ENCODE measurements at regions not wholly inside any gene's neighbourhood (a gene's known extent, or its start where the extent isn't known, plus 50 kb on each side); places are given as distances from the start of the nearest gene placed in this dataset.

GRCh38 chr14:76662580-76662979 lies 98.7 kb upstream of the VASH1 start:
- TF ChIP-seq POLR2AphosphoS5 (IDR thresholded peaks at IDR 0.05): no peak
- no peak for TF ChIP-seq CTCF (IDR thresholded peaks at IDR 0.05 in 8 of 11, conservative IDR thresholded peaks at IDR 0.05 in 3 of 11)
- no peak for TF ChIP-seq POLR2A (IDR thresholded peaks at IDR 0.05)
